PC-9 (cell line): ENCODE measurements at regions not wholly inside any gene's neighbourhood (a gene's known extent, or its start where the extent isn't known, plus 50 kb on each side); places are given as distances from the start of the nearest gene placed in this dataset.

Experiments used
- BruUV-seq: library from RNA; stranded (reverse); fragments of 400-500 nt; replicated peaks from 2 replicates; lab custom pipeline; 2021; lab: Mats Ljungman, UMichigan
- CTCF ChIA-PET: fragments of 300-600 bp; sonication (Branson Sonifier 250); formaldehyde crosslinking; loops from one replicate; lab custom pipeline; 2022; ENCODE audit warnings: antibody characterized with exemption; lab: Charles Lee
- POLR2A ChIA-PET: fragments of 300-600 bp; sonication (Branson Sonifier 250); formaldehyde crosslinking; loops from one replicate; lab custom pipeline; 2022; ENCODE audit warnings: antibody characterized with exemption; ENCODE audit not compliant: unreplicated experiment; lab: Charles Lee
- DNase-seq, 2 experiments: peaks; one replicate each; pipeline versions ENCODE4 v3.0.0 to v3.0.0-alpha.2; 2015 to 2022; ENCODE audit warnings: mixed read lengths in 1 of 2
- H2AFZ ChIP-seq: fragments of 200-600 bp; sonication (generic); 2 replicates; pipeline ENCODE4 v1.8.1; 2017; ENCODE audit warnings: antibody characterized with exemption
- H3F3A ChIP-seq: fragments of 200-600 bp; sonication (generic); 2 replicates; pipeline ENCODE4 v1.8.1; 2017; ENCODE audit warnings: antibody characterized with exemption, mild to moderate bottlenecking, low read depth; ENCODE audit not compliant: insufficient read depth
- H3K27ac ChIP-seq: fragments of 200-600 bp; sonication (generic); 2 replicates; pipeline ENCODE4 v1.6.1; 2016; ENCODE audit warnings: mixed run types
- H3K27me3 ChIP-seq: fragments of 200-600 bp; sonication (generic); 2 replicates; pipeline ENCODE4 v1.6.1; 2016; ENCODE audit warnings: low read depth, mixed run types; ENCODE audit not compliant: insufficient read depth
- H3K36me3 ChIP-seq: fragments of 200-600 bp; sonication (generic); 2 replicates; pipeline ENCODE4 v1.6.1; 2016; ENCODE audit warnings: low read depth, mixed run types
- H3K4me1 ChIP-seq: fragments of 200-600 bp; sonication (generic); replicated peaks from 2 replicates; pipeline ENCODE4 v1.6.1; 2016; ENCODE audit warnings: mixed run types; ENCODE audit not compliant: insufficient read depth
- H3K4me2 ChIP-seq: fragments of 200-600 bp; sonication (generic); 2 replicates; pipeline ENCODE4 v1.6.1; 2017; ENCODE audit warnings: mixed run types
- H3K4me3 ChIP-seq: fragments of 200-600 bp; sonication (generic); 2 replicates; pipeline ENCODE4 v1.6.1; 2016; ENCODE audit warnings: mixed run types
- H3K79me2 ChIP-seq: fragments of 200-600 bp; sonication (generic); 2 replicates; pipeline ENCODE4 v1.6.1; 2017; ENCODE audit warnings: low read depth, mixed run types
- H3K9me2 ChIP-seq: fragments of 200-600 bp; sonication (generic); 2 replicates; pipeline ENCODE4 v1.8.1; 2017; ENCODE audit warnings: mild to moderate bottlenecking; ENCODE audit not compliant: insufficient read depth
- H3K9me3 ChIP-seq: fragments of 200-600 bp; sonication (generic); 2 replicates; pipeline ENCODE4 v1.8.1; 2016; ENCODE audit warnings: low read depth; ENCODE audit not compliant: insufficient read depth
- H4K20me1 ChIP-seq: fragments of 200-600 bp; sonication (generic); 2 replicates; pipeline ENCODE4 v1.8.1; 2017; ENCODE audit not compliant: insufficient read depth
- EZH2 ChIP-seq: fragments of 200-600 bp; sonication (generic); IDR thresholded peaks from 2 replicates; pipeline ENCODE4 v1.8.0; 2017; ENCODE audit warnings: antibody characterized with exemption, low read depth
- intact Hi-C: fragments of 100-400 bp; cut with micrococcal nuclease; formaldehyde crosslinking; loops from one replicate; pipeline ENCODE4 v1.10.0; 2022; ENCODE audit not compliant: unreplicated experiment
- TF ChIP-seq, protein P1 (sequence below): fragments of 200-600 bp; sonication (generic); conservative IDR thresholded peaks from 2 replicates; pipeline ENCODE4 v1.6.1; 2017; ENCODE audit warnings: mixed run types, antibody characterized with exemption, mild to moderate bottlenecking, moderate library complexity

DNA sequence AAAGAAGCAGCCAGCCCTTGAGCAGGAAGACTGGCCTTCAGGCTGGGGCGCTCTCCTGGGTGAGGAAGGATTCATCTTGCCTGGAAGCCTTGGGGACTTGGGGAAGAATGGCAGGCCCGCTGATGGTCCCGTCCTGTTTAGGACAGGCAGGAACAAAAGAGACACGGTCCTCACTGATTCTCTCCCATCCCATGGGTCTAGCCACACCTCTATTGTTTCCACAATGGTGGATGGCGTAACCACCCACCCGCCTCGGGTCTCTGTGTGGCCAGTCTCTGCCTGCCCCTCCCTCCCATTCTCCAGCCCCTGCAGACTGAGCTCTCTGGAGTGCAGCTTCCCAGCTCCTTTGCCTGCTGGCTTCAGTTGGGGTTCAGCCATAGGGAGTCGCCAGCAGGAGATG, 284.3 kb downstream of the UACA start:
- Histone ChIP-seq H3K9me3 (no peaks in the 10 kb centered on the region), H3K4me3 (no peak overlapping the region), H3K27ac (no peak overlapping the region), H3K4me2 (no peak overlapping the region), H3K27me3 (no peaks in the 10 kb centered on the region), H3K79me2 (no peaks in the 10 kb centered on the region), H3F3A (peaks cover 21% of the 10 kb centered on the region), H2AFZ (no peak overlapping the region), H3K4me1 (peaks cover 31% of the 10 kb centered on the region), H4K20me1 (no peaks in the 10 kb centered on the region), H3K36me3 (no peaks in the 10 kb centered on the region), H3K9me2 (no peaks in the 10 kb centered on the region)
- no TSS peak for BruUV-seq
- no peak for TF ChIP-seq EZH2
- TF ChIP-seq, protein P1, sequence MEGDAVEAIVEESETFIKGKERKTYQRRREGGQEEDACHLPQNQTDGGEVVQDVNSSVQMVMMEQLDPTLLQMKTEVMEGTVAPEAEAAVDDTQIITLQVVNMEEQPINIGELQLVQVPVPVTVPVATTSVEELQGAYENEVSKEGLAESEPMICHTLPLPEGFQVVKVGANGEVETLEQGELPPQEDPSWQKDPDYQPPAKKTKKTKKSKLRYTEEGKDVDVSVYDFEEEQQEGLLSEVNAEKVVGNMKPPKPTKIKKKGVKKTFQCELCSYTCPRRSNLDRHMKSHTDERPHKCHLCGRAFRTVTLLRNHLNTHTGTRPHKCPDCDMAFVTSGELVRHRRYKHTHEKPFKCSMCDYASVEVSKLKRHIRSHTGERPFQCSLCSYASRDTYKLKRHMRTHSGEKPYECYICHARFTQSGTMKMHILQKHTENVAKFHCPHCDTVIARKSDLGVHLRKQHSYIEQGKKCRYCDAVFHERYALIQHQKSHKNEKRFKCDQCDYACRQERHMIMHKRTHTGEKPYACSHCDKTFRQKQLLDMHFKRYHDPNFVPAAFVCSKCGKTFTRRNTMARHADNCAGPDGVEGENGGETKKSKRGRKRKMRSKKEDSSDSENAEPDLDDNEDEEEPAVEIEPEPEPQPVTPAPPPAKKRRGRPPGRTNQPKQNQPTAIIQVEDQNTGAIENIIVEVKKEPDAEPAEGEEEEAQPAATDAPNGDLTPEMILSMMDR = no peak
- ChIA-PET POLR2A (no interaction called here), CTCF (interaction anchor here (0.5 kb wide), 1 partner anchor 81 kb away, joined by 3 read pairs; no protein-coding TSS in a partner anchor)
- intact Hi-C loops = no loop called here
- no peak for DNase-seq

DNA sequence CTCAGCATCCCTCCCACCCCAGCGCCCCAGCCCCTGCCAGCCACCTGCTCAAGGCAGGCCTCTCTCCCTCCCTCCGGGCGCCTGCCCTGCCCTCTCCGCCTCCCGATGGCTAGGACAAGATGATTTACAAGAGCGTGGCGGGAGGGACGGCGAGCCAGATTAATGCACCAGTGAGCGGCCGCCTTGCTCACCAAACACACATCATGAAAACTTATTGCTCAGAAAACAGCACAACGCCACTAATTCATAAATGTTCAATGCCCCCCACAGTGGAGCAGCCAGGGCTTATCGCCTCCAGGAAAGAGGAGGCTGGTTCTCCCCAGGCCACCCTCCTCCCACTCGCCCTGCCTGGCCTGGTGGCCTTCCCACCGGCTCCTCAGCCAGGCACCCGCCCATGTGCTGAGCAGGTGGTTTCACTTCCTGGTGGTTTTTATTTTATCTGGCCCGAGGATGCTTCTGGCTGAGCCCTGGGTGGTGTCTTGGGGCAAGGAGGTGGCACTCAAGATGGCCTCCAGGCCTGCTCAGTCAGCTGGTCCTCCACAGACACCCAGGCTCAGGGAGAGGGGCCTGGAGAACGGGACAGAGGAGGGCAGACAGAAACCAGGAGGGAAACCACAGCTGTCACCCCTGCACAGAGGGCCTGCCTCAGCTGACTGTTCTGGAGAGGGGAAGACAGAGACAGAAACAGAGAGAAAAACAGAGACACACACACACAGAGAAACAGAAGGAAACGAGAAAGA, 284.9 kb downstream of the UACA start:
- Histone ChIP-seq H3K4me2 (no peak overlapping the region), H3F3A (peaks cover 27% of the 10 kb centered on the region), H3K4me1 (peaks cover 37% of the 10 kb centered on the region), H3K27ac (no peak overlapping the region), H3K9me3 (no peaks in the 10 kb centered on the region), H3K27me3 (no peaks in the 10 kb centered on the region), H3K4me3 (no peak overlapping the region), H2AFZ (no peak overlapping the region), H3K36me3 (no peaks in the 10 kb centered on the region), H4K20me1 (no peaks in the 10 kb centered on the region), H3K9me2 (no peaks in the 10 kb centered on the region), H3K79me2 (no peaks in the 10 kb centered on the region)
- intact Hi-C loops = no loop called here
- BruUV-seq = no TSS peak
- CTCF ChIA-PET = no interaction called here
- DNase-seq = no peak
- POLR2A ChIA-PET = no interaction called here
- TF ChIP-seq, protein P1 = no peak
- TF ChIP-seq EZH2 = no peak

DNA sequence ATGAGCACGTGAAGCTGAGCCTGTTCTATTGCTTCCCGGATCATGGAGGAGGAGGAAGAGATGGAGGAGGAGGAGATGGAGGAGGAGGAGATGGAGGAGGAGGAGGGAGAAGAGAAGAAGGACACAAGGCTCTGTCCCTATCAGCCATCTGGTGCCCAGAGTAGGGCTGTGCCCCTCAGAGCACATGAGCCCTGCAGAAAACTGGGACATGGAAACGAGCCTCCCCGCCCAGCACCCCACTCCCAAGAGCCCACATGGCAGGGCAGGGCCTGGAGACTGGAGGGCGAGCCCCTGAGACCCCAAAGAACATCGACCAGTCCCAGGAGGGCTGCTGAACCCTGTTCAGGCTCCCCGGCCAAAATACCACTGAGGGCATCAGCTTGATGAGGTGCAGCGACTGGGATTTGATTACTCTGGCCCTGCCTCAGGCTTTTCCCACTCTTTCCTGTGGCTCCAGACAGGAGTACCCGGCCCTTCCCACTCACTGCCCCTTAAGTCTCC, 285.6 kb downstream of the UACA start:
- H3K9me2 ChIP-seq = no peaks in the 10 kb centered on the region
- H4K20me1 ChIP-seq = no peaks in the 10 kb centered on the region
- H3K27me3 ChIP-seq = no peaks in the 10 kb centered on the region
- H3K4me3 ChIP-seq = no peak overlapping the region
- H3K36me3 ChIP-seq = no peaks in the 10 kb centered on the region
- no peak overlapping the region for H2AFZ ChIP-seq
- no TSS peak for BruUV-seq
- no peak for DNase-seq
- intact Hi-C loops = no loop called here
- no peak overlapping the region for H3K4me2 ChIP-seq
- no peaks in the 10 kb centered on the region for H3K9me3 ChIP-seq
- ChIA-PET CTCF (no interaction called here), POLR2A (no interaction called here)
- no peaks in the 10 kb centered on the region for H3K79me2 ChIP-seq
- H3F3A ChIP-seq = peaks cover 30% of the 10 kb centered on the region
- peaks cover 43% of the 10 kb centered on the region for H3K4me1 ChIP-seq
- no peak overlapping the region for H3K27ac ChIP-seq
- TF ChIP-seq, protein P1 = no peak
